OCI-LY7 (cell line): ENCODE measurements at regions not wholly inside any gene's neighbourhood (a gene's known extent, or its start where the extent isn't known, plus 50 kb on each side); places are given as distances from the start of the nearest gene placed in this dataset.

Experiments
- EZH2phosphoT487 ChIP-seq: fragments of 200-600 bp; sonication (generic); IDR thresholded peaks from 2 replicates; pipeline ENCODE4 v1.6.1; 2018; ENCODE audit warnings: low read depth, borderline replicate concordance, mild to moderate bottlenecking, mixed run types, antibody characterized with exemption, low read length, moderate library complexity, mixed read lengths
- TF ChIP-seq, protein P1 (sequence below): fragments of 200-600 bp; sonication (generic); conservative IDR thresholded peaks from 2 replicates; pipeline ENCODE4 v1.5.1; 2014; ENCODE audit warnings: mild to moderate bottlenecking, antibody characterized with exemption, low read length, moderate library complexity, mixed read lengths

DNA sequence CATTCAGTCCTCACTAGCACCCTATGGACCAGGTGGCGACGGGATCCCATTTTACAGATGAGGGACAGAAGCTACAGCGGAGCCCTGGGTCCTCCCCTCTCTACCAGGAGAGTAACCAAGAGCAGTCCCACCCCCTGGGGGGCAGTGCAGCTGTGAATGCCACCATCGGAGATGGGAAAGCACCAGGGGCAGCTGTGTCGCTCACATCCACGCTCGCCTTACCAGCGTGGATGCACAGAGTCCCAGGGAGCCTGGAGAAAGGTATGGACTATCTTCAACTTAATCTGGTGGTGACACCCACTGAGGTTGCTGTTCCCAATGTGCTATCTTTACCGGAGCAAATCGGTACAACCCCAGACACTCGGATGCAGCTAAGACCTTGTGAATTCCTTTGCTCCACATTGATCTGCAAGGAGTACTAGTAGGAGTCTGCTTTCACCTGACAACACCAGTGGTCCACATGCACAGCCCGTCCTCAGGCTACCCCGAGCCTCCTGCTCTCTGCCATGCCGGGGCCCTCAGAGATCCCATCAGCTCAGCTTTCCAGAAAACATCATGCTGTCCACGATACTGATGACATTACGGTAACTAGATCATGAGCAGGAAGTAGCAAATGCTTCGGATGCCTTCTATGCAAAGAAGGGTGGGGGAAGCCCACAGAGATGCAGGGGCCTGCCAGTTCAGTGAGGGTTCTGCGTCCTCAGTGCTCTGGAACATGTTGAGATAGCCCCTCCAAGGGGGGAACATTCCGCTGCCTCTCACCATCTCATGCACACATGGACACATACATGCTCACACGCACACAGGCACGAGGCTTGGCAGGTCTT is 126.0 kb downstream of the CTTN start:
- TF ChIP-seq, protein P1, sequence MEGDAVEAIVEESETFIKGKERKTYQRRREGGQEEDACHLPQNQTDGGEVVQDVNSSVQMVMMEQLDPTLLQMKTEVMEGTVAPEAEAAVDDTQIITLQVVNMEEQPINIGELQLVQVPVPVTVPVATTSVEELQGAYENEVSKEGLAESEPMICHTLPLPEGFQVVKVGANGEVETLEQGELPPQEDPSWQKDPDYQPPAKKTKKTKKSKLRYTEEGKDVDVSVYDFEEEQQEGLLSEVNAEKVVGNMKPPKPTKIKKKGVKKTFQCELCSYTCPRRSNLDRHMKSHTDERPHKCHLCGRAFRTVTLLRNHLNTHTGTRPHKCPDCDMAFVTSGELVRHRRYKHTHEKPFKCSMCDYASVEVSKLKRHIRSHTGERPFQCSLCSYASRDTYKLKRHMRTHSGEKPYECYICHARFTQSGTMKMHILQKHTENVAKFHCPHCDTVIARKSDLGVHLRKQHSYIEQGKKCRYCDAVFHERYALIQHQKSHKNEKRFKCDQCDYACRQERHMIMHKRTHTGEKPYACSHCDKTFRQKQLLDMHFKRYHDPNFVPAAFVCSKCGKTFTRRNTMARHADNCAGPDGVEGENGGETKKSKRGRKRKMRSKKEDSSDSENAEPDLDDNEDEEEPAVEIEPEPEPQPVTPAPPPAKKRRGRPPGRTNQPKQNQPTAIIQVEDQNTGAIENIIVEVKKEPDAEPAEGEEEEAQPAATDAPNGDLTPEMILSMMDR, result no peak
- no peak for TF ChIP-seq EZH2phosphoT487
